Retina (tissue), 1 donor: ENCODE measurements at regions not wholly inside any gene's neighbourhood (a gene's known extent, or its start where the extent isn't known, plus 50 kb on each side); places are given as distances from the start of the nearest gene placed in this dataset.
"Not testable (repeated sequence)": the region's sequence is repeated elsewhere in the genome, so short reads cannot be mapped to it uniquely, and the experiment has no call there.

ENCODE experiments used
- DNase-seq: peaks from one replicate; pipeline ENCODE4 v3.0.0-alpha.2; 2016

GRCh38 chr2:136319651-136320050 lies 201.7 kb upstream of the CXCR4 start:
- no peak for DNase-seq

GRCh38 chr2:136319237-136319636 lies 201.3 kb upstream of the CXCR4 start:
- peak; percentile 51 for DNase-seq

- no peak for DNase-seq
These were observed 196.3 kb upstream of the CXCR4 start for GRCh38 chr2:136314240-136314639.

GRCh38 chr2:136312568-136312967 lies 194.6 kb upstream of the CXCR4 start:
- DNase-seq, result not testable (repeated sequence)

GRCh38 chr2:136310797-136311603 lies 193.1 kb upstream of the CXCR4 start:
- DNase-seq, result no peak

GRCh38 chr2:136310005-136310495 lies 192.1 kb upstream of the CXCR4 start:
- DNase-seq, result no peak

- DNase-seq, result no peak
These were observed 190.7 kb upstream of the CXCR4 start for GRCh38 chr2:136308611-136309010.

GRCh38 chr2:136306836-136307235 lies 188.9 kb upstream of the CXCR4 start:
- DNase-seq, result no peak

- DNase-seq, result peak; percentile 41
These were observed 187.7 kb upstream of the CXCR4 start for GRCh38 chr2:136305517-136306192.

- peak; percentile 87 for DNase-seq
These were observed 183.1 kb upstream of the CXCR4 start for GRCh38 chr2:136301006-136301405.

- peak; percentile 57 for DNase-seq
These were observed 180.7 kb upstream of the CXCR4 start for GRCh38 chr2:136298631-136299030.

- peak; percentile 67 for DNase-seq
These were observed 180.0 kb upstream of the CXCR4 start for GRCh38 chr2:136297994-136298393.

GRCh38 chr2:136297312-136297711 lies 179.4 kb upstream of the CXCR4 start:
- no peak for DNase-seq

GRCh38 chr2:136295168-136295567 lies 177.2 kb upstream of the CXCR4 start:
- no peak for DNase-seq

- DNase-seq, result no peak
These were observed 173.9 kb upstream of the CXCR4 start for GRCh38 chr2:136291871-136292270.

GRCh38 chr2:136290326-136290725 lies 172.4 kb upstream of the CXCR4 start:
- DNase-seq, result no peak

GRCh38 chr2:136288249-136288648 lies 170.3 kb upstream of the CXCR4 start:
- no peak for DNase-seq

GRCh38 chr2:136286423-136286822 lies 168.5 kb upstream of the CXCR4 start:
- peak; percentile 2 for DNase-seq

- no peak for DNase-seq
These were observed 166.5 kb upstream of the CXCR4 start for GRCh38 chr2:136284226-136285119.

- DNase-seq, result no peak
These were observed 164.3 kb upstream of the CXCR4 start for GRCh38 chr2:136282251-136282650.

GRCh38 chr2:136281281-136282114 lies 163.5 kb upstream of the CXCR4 start:
- DNase-seq, result peak; percentile 84

- peak; percentile 28 for DNase-seq
These were observed 148.4 kb upstream of the CXCR4 start for GRCh38 chr2:136266346-136266745.
